HL-60 (cell line): ENCODE measurements at regions not wholly inside any gene's neighbourhood (a gene's known extent, or its start where the extent isn't known, plus 50 kb on each side); places are given as distances from the start of the nearest gene placed in this dataset.

Experiments
- GABPA ChIP-seq: IDR thresholded peaks from 2 replicates; pipeline ENCODE4 v1.6.1; 2012; ENCODE audit warnings: low read depth
- TF ChIP-seq, protein P1 (sequence below): IDR thresholded peaks from one replicate; pipeline ENCODE4 v1.5.1; 2011; ENCODE audit warnings: low read length, control low read depth, inconsistent platforms; ENCODE audit not compliant: insufficient read depth
- TF ChIP-seq, protein P2 (sequence below): IDR thresholded peaks from 2 replicates; pipeline ENCODE4 v1.6.1; 2012; ENCODE audit warnings: low read depth; ENCODE audit not compliant: insufficient replicate concordance

DNA sequence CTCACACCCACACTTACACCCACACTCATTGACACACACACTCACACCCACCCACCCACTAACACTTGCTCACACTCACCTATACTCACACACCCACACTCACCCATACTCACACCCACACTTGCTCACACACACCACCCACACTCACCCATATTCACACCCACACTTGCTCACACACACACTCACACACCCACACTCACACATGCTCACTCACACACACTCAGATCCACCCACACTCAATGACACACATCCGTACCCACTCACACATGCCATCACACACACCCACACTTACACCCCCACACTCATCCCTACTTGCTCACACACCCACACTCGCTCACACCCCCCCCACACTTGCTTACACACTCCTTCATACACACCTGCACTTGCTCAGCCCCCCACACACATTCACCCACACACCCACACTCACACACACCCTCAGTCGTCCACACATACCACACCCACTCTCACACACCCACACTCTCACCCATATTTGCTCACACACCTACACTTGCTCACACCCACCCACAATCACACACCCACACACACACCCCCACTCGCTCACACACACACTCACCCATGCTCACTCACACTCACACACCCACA, 321.1 kb upstream of the N4BP1 start:
- TF ChIP-seq, protein P1, sequence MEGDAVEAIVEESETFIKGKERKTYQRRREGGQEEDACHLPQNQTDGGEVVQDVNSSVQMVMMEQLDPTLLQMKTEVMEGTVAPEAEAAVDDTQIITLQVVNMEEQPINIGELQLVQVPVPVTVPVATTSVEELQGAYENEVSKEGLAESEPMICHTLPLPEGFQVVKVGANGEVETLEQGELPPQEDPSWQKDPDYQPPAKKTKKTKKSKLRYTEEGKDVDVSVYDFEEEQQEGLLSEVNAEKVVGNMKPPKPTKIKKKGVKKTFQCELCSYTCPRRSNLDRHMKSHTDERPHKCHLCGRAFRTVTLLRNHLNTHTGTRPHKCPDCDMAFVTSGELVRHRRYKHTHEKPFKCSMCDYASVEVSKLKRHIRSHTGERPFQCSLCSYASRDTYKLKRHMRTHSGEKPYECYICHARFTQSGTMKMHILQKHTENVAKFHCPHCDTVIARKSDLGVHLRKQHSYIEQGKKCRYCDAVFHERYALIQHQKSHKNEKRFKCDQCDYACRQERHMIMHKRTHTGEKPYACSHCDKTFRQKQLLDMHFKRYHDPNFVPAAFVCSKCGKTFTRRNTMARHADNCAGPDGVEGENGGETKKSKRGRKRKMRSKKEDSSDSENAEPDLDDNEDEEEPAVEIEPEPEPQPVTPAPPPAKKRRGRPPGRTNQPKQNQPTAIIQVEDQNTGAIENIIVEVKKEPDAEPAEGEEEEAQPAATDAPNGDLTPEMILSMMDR = no peak
- TF ChIP-seq GABPA = no peak
- TF ChIP-seq, protein P2, sequence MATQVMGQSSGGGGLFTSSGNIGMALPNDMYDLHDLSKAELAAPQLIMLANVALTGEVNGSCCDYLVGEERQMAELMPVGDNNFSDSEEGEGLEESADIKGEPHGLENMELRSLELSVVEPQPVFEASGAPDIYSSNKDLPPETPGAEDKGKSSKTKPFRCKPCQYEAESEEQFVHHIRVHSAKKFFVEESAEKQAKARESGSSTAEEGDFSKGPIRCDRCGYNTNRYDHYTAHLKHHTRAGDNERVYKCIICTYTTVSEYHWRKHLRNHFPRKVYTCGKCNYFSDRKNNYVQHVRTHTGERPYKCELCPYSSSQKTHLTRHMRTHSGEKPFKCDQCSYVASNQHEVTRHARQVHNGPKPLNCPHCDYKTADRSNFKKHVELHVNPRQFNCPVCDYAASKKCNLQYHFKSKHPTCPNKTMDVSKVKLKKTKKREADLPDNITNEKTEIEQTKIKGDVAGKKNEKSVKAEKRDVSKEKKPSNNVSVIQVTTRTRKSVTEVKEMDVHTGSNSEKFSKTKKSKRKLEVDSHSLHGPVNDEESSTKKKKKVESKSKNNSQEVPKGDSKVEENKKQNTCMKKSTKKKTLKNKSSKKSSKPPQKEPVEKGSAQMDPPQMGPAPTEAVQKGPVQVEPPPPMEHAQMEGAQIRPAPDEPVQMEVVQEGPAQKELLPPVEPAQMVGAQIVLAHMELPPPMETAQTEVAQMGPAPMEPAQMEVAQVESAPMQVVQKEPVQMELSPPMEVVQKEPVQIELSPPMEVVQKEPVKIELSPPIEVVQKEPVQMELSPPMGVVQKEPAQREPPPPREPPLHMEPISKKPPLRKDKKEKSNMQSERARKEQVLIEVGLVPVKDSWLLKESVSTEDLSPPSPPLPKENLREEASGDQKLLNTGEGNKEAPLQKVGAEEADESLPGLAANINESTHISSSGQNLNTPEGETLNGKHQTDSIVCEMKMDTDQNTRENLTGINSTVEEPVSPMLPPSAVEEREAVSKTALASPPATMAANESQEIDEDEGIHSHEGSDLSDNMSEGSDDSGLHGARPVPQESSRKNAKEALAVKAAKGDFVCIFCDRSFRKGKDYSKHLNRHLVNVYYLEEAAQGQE = no peak
